Bronchial epithelial cell (primary cell): ENCODE measurements at regions not wholly inside any gene's neighbourhood (a gene's known extent, or its start where the extent isn't known, plus 50 kb on each side); places are given as distances from the start of the nearest gene placed in this dataset.

Source experiments
- DNase-seq: peaks from one replicate; pipeline ENCODE4 v3.0.0-alpha.2; 2010; ENCODE audit warnings: low read depth
- FAIRE-seq: peaks from 2 replicates; lab custom pipeline; 2011; peaks lifted over from hg19 to GRCh38; lab: Jason Lieb, UNC
- H3K27me3 ChIP-seq: 2 replicates; pipeline ENCODE4 v1.5.1; 2011; ENCODE audit warnings: low read length; ENCODE audit not compliant: control insufficient read depth, insufficient read depth
- H3K36me3 ChIP-seq: 2 replicates; pipeline ENCODE4 v1.5.1; 2011; ENCODE audit warnings: low read length; ENCODE audit not compliant: control insufficient read depth, insufficient read depth
- H3K4me3 ChIP-seq: 2 replicates; pipeline ENCODE4 v1.5.1; 2011; ENCODE audit warnings: mild to moderate bottlenecking, low read depth, low read length, control low read depth
- TF ChIP-seq, protein P1 (sequence below): IDR thresholded peaks from 2 replicates; pipeline ENCODE4 v1.5.1; 2011; ENCODE audit warnings: mild to moderate bottlenecking, moderate library complexity, low read length, control low read depth, inconsistent platforms; ENCODE audit not compliant: insufficient read depth, severe bottlenecking

DNA sequence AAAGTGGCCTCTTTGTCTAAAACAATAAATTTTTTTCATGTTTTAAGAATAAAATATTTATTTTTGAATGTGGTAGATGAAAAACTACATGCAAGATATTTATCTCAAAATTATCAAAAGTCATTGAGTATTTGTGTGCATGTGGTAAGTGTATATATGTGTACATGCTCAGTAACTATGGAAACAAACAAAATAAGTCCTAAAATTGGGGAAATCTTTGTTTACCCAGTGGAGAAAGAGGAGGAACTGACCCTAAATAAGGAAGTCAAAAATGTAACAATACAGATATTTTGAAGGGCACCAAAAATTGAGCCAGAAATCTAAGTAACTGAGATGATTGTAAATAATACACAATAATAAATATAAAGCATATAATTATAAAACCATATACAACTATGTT lies 639.2 kb downstream of the MAFB start:
- Histone ChIP-seq H3K4me3 (no peak overlapping the region), H3K27me3 (no peaks in the 10 kb centered on the region), H3K36me3 (no peaks in the 10 kb centered on the region)
- TF ChIP-seq, protein P1, sequence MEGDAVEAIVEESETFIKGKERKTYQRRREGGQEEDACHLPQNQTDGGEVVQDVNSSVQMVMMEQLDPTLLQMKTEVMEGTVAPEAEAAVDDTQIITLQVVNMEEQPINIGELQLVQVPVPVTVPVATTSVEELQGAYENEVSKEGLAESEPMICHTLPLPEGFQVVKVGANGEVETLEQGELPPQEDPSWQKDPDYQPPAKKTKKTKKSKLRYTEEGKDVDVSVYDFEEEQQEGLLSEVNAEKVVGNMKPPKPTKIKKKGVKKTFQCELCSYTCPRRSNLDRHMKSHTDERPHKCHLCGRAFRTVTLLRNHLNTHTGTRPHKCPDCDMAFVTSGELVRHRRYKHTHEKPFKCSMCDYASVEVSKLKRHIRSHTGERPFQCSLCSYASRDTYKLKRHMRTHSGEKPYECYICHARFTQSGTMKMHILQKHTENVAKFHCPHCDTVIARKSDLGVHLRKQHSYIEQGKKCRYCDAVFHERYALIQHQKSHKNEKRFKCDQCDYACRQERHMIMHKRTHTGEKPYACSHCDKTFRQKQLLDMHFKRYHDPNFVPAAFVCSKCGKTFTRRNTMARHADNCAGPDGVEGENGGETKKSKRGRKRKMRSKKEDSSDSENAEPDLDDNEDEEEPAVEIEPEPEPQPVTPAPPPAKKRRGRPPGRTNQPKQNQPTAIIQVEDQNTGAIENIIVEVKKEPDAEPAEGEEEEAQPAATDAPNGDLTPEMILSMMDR = no peak
- FAIRE-seq (no peak), DNase-seq (no peak)

DNA sequence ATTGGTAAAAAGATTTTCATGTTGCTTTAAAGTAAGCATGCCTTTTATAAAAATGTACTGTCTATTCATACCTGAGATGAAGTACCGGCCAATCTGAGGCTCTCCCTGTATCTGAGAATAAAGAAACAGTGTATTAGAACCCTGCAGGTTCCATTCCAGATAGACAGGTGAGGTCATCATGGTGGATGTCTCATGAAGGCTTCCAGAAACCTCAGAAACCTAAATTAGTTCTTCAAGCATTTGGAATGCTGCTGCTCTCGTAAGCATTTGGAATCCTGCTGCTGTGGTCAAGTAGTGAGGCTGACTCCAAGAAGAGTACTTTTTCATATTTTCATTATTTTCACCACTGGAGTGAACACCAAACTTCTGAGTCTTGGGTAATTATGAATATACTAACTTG lies 642.3 kb downstream of the MAFB start:
- H3K27me3 ChIP-seq = no peaks in the 10 kb centered on the region
- DNase-seq = no peak
- FAIRE-seq = no peak
- no peaks in the 10 kb centered on the region for H3K36me3 ChIP-seq
- H3K4me3 ChIP-seq = no peak overlapping the region
- TF ChIP-seq, protein P1 = no peak

DNA sequence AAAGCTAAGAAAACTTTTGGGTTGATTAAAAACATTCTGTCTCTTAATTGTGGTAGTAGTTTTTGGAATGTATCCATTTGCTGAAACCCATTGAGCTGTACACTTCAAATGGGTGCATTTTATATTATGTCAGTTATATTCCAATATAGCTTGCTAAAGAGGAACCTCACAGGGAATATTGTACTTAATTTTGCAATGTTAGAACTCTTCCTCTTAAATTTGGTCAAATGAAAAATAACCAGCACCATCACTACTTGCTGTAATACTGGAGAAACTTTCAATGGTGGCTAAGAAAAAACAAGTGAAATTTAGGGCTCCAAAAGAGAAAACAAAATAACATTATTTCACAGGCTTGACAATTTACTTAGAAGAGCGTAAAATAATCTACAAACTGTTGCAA lies 651.5 kb downstream of the MAFB start:
- Histone ChIP-seq H3K27me3 (no peaks in the 10 kb centered on the region), H3K4me3 (no peak overlapping the region), H3K36me3 (no peaks in the 10 kb centered on the region)
- FAIRE-seq (no peak), DNase-seq (no peak)
- TF ChIP-seq, protein P1 = no peak

DNA sequence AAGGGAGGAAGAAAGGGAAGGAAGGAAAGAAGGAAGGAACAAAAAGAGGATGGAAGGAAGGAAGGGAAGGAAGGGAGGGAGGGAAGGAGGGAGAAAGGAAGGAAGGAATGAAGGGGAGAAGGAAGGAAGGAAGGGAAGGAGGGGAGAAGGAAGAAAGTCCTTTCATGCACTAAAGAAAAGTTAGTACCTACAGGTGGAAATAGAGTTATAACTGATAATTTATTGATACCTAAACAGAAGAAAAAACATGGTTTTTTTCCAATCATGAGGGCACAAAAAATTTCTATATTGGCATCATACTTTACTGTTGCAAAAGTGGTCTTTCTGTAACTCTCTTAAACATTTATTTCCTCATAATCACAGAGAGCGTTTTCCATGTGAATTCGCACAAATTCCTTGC lies 659.4 kb downstream of the MAFB start:
- Histone ChIP-seq H3K36me3 (no peaks in the 10 kb centered on the region), H3K27me3 (no peaks in the 10 kb centered on the region), H3K4me3 (no peak overlapping the region)
- DNase-seq (no peak), FAIRE-seq (no peak)
- TF ChIP-seq, protein P1 = no peak

DNA sequence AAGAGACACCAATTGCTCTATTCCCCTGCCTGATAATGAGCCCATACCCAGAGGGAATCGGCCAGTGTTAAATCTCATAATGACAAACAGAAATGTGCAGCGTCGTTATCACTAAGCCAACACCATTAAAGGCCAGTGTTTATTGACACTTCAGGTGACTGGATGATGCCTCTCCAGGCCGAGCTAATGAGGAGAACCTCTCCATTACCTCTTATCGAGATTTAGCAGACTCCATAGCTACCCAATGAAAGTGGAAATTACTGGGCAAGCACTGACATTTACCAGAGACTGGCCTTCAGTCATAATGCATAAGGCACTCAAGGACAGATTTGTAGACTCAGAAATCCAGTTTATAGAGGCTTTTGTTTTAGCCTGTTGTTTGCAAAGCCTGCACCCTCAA lies 669.5 kb downstream of the MAFB start:
- no peak for FAIRE-seq
- TF ChIP-seq, protein P1 = no peak
- no peak overlapping the region for H3K4me3 ChIP-seq

DNA sequence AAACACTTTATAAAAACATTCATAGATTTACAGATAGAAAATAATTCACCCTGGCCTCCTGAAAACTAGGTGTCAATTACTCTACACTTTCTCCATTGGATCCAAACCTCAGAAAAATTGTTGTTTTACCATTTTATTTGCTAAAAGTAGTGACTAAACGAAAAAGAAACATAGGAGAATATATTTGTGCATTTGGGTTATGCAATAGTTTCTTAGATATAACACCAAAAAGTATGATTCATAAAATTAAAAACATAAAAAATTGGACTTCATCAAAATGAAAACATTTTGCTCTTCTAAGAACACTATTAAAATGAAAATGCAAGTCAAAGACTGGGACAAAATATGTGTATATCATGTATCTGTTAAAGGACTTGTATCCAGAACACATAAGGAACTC lies 671.3 kb downstream of the MAFB start:
- no peak for DNase-seq

More for the DNA sequence above, 669.5 kb downstream of the MAFB start:
- Histone ChIP-seq H3K36me3 (no peaks in the 10 kb centered on the region), H3K27me3 (no peaks in the 10 kb centered on the region)
- DNase-seq = no peak

More for the DNA sequence above, 671.3 kb downstream of the MAFB start:
- H3K4me3 ChIP-seq = no peak overlapping the region
- TF ChIP-seq, protein P1 = no peak
- no peak for FAIRE-seq
- no peaks in the 10 kb centered on the region for H3K36me3 ChIP-seq
- H3K27me3 ChIP-seq = no peaks in the 10 kb centered on the region
